ENCODE measurements at regions not wholly inside any gene's neighbourhood (a gene's known extent, or its start where the extent isn't known, plus 50 kb on each side); places are given as distances from the start of the nearest gene placed in this dataset.

- Mint-ChIP-seq H3K27ac (no peak overlapping the region), H3K9me3 (peaks cover 18% of the 10 kb centered on the region), H3K27me3 (ENCODE audit: low read depth) (no peaks in the 10 kb centered on the region), H3K4me1 (no peaks in the 10 kb centered on the region), H3K36me3 (ENCODE audit: low read depth) (no peaks in the 10 kb centered on the region), H3K4me3 (no peak overlapping the region)
- no peak for TF ChIP-seq CTCF (IDR thresholded peaks at IDR 0.05; ENCODE audit: unreplicated experiment in 3 of 3)
Observed at GRCh38 chrX:14412686-14413085, 116.7 kb upstream of the GLRA2 start.

- no peak for TF ChIP-seq CTCF (IDR thresholded peaks at IDR 0.05; ENCODE audit: unreplicated experiment in 3 of 3)
Observed at GRCh38 chrX:14411326-14411725, 118.0 kb upstream of the GLRA2 start.

GRCh38 chrX:14409341-14409740, 120.0 kb upstream of the GLRA2 start:
- Mint-ChIP-seq H3K4me1 (no peaks in the 10 kb centered on the region), H3K27me3 (ENCODE audit: low read depth) (no peaks in the 10 kb centered on the region), H3K9me3 (peaks cover 22% of the 10 kb centered on the region)

More at GRCh38 chrX:14411326-14411725, 118.0 kb upstream of the GLRA2 start:
- no peak overlapping the region for H3K27ac Mint-ChIP-seq
- no peaks in the 10 kb centered on the region for H3K27me3 Mint-ChIP-seq (ENCODE audit: low read depth)
- no peaks in the 10 kb centered on the region for H3K4me1 Mint-ChIP-seq
- H3K36me3 Mint-ChIP-seq (ENCODE audit: low read depth), result no peaks in the 10 kb centered on the region
- H3K4me3 Mint-ChIP-seq, result no peak overlapping the region
- peaks cover 18% of the 10 kb centered on the region for H3K9me3 Mint-ChIP-seq

GRCh38 chrX:14406225-14406624, 123.1 kb upstream of the GLRA2 start:
- TF ChIP-seq CTCF (IDR thresholded peaks at IDR 0.05; ENCODE audit: unreplicated experiment in 3 of 3), result no peak
- Mint-ChIP-seq H3K4me1 (no peaks in the 10 kb centered on the region), H3K4me3 (no peak overlapping the region), H3K27me3 (ENCODE audit: low read depth) (no peaks in the 10 kb centered on the region), H3K9me3 (peaks cover 14% of the 10 kb centered on the region), H3K27ac (no peak overlapping the region), H3K36me3 (ENCODE audit: low read depth) (no peaks in the 10 kb centered on the region)

More at GRCh38 chrX:14409341-14409740, 120.0 kb upstream of the GLRA2 start:
- TF ChIP-seq CTCF (IDR thresholded peaks at IDR 0.05; ENCODE audit: unreplicated experiment in 3 of 3), result no peak
- Mint-ChIP-seq H3K36me3 (ENCODE audit: low read depth) (no peaks in the 10 kb centered on the region), H3K4me3 (no peak overlapping the region), H3K27ac (no peak overlapping the region)

- H3K27ac Mint-ChIP-seq, result peak overlapping the region in 1 of 3 experiments; percentile 16
- no peaks in the 10 kb centered on the region for H3K4me1 Mint-ChIP-seq
- H3K36me3 Mint-ChIP-seq (ENCODE audit: low read depth), result no peaks in the 10 kb centered on the region
- no peak for TF ChIP-seq CTCF (IDR thresholded peaks at IDR 0.05; ENCODE audit: unreplicated experiment in 3 of 3)
- peaks cover 10% of the 10 kb centered on the region for H3K9me3 Mint-ChIP-seq
- H3K27me3 Mint-ChIP-seq (ENCODE audit: low read depth), result no peaks in the 10 kb centered on the region
- no peak overlapping the region for H3K4me3 Mint-ChIP-seq
Observed at GRCh38 chrX:14398725-14399124, 130.6 kb upstream of the GLRA2 start.

GRCh38 chrX:14389682-14390081, 139.7 kb upstream of the GLRA2 start:
- H3K4me1 Mint-ChIP-seq, result peaks cover 6% of the 10 kb centered on the region
- no peak for TF ChIP-seq CTCF (IDR thresholded peaks at IDR 0.05; ENCODE audit: unreplicated experiment in 3 of 3)
- no peak overlapping the region for H3K27ac Mint-ChIP-seq
- no peaks in the 10 kb centered on the region for H3K36me3 Mint-ChIP-seq (ENCODE audit: low read depth)
- H3K9me3 Mint-ChIP-seq, result peaks cover 28% of the 10 kb centered on the region
- no peak overlapping the region for H3K4me3 Mint-ChIP-seq
- no peaks in the 10 kb centered on the region for H3K27me3 Mint-ChIP-seq (ENCODE audit: low read depth)

Measured in nephron (organoid).